Brain microvascular endothelial cell (primary cell): ENCODE measurements at regions not wholly inside any gene's neighbourhood (a gene's known extent, or its start where the extent isn't known, plus 50 kb on each side); places are given as distances from the start of the nearest gene placed in this dataset.

Experiments used
- DNase-seq: peaks from one replicate; pipeline ENCODE4 v3.0.0-alpha.2; 2020
- H3K27ac ChIP-seq: fragments of 250-450 bp; sonication (Bioruptor Pico); 2 replicates; pipeline ENCODE4 v1.5.1; 2020; ENCODE audit warnings: mild to moderate bottlenecking, moderate library complexity
- H3K27me3 ChIP-seq: fragments of 250-450 bp; sonication (Bioruptor Pico); replicated peaks from 2 replicates; pipeline ENCODE4 v1.5.1; 2020; ENCODE audit warnings: mild to moderate bottlenecking
- H3K36me3 ChIP-seq: fragments of 250-450 bp; sonication (Bioruptor Pico); replicated peaks from 2 replicates; pipeline ENCODE4 v1.5.1; 2020; ENCODE audit warnings: mild to moderate bottlenecking
- H3K4me3 ChIP-seq: 2 replicates; pipeline ENCODE4 v1.5.1; 2011; ENCODE audit warnings: low read depth, mild to moderate bottlenecking, control low read depth, low read length, moderate library complexity
- in situ Hi-C: cut with HindIII; loops from 2 replicates; pipeline ENCODE4 v1.10.0; 2017; ENCODE audit warnings: low sequenced_read_pairs, low pct_ligation_motif_present
- TF ChIP-seq, protein P1 (sequence below): IDR thresholded peaks from 2 replicates; pipeline ENCODE4 v1.5.1; 2011; ENCODE audit warnings: low read depth, mild to moderate bottlenecking, moderate library complexity, low read length, control low read depth, inconsistent platforms; ENCODE audit errors: missing control alignments

DNA sequence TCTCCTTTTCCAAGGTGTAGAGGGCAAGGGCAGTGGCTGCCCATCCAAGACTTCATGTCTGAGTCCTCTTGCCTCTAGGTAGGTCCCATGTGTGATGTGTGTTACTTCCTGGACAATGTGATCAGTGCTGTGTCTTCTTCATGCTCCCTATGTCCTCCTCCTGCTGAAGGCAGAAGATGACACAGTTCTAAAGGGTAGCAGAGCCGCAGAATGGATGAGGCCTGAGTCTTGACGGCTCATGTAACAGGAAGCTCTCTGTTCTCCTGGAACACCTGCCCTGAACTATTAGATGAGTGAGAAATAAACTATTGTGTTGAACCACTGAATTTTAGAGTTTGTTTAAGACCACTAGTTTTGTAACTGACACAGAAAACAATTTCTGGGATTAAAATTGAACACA lies 165.9 kb downstream of the NDFIP2 start:
- no peak overlapping the region for H3K27ac ChIP-seq
- in situ Hi-C loops: no loop called here
- TF ChIP-seq, protein P1, sequence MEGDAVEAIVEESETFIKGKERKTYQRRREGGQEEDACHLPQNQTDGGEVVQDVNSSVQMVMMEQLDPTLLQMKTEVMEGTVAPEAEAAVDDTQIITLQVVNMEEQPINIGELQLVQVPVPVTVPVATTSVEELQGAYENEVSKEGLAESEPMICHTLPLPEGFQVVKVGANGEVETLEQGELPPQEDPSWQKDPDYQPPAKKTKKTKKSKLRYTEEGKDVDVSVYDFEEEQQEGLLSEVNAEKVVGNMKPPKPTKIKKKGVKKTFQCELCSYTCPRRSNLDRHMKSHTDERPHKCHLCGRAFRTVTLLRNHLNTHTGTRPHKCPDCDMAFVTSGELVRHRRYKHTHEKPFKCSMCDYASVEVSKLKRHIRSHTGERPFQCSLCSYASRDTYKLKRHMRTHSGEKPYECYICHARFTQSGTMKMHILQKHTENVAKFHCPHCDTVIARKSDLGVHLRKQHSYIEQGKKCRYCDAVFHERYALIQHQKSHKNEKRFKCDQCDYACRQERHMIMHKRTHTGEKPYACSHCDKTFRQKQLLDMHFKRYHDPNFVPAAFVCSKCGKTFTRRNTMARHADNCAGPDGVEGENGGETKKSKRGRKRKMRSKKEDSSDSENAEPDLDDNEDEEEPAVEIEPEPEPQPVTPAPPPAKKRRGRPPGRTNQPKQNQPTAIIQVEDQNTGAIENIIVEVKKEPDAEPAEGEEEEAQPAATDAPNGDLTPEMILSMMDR: no peak
- H3K36me3 ChIP-seq: no peaks in the 10 kb centered on the region
- no peaks in the 10 kb centered on the region for H3K27me3 ChIP-seq
- no peak for DNase-seq
- H3K4me3 ChIP-seq: no peak overlapping the region

DNA sequence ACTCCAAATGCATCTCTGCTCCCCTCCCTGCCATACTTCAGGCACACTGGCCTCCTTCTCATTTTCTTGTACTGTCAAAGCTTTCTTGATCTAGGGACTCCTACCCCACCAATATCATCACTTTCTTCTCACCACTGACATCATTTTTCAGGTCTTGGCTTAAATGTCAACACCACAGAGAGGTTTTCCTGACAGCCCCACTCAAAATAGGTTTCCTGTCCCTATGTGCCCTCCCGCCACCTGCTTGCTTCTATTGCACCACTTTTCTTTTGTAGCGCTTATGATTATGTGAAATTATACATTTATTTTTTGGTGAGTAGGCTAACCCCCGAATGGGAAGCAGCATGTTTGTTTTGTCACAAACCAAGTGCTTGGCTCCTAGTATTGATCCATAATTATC lies 164.6 kb downstream of the NDFIP2 start:
- DNase-seq: no peak
- no peaks in the 10 kb centered on the region for H3K27me3 ChIP-seq
- no peak overlapping the region for H3K27ac ChIP-seq
- TF ChIP-seq, protein P1: no peak
- H3K36me3 ChIP-seq: no peaks in the 10 kb centered on the region
- in situ Hi-C loops: no loop called here
- H3K4me3 ChIP-seq: no peak overlapping the region

DNA sequence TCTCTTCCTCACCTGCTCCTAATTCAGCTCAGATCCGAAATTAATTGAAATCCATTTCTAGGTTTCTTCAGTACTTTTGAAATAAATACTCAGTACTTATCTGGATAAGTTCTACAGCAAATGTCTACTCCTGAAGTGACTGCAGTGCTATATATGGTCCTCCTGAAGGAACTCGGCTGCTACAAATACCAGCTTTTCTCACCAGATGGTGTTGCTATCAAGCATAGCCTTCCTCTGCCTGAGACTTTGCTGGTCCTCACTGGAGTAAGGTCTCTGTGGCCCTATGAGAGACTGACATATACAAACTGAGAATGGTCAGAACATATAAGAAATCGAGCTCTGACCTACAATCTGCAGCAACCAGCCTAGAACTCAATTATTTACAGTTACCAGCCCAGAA lies 161.6 kb downstream of the NDFIP2 start:
- Histone ChIP-seq H3K4me3 (no peak overlapping the region), H3K36me3 (no peaks in the 10 kb centered on the region), H3K27ac (no peak overlapping the region), H3K27me3 (no peaks in the 10 kb centered on the region)
- TF ChIP-seq, protein P1: no peak
- in situ Hi-C loops: no loop called here
- DNase-seq: no peak

DNA sequence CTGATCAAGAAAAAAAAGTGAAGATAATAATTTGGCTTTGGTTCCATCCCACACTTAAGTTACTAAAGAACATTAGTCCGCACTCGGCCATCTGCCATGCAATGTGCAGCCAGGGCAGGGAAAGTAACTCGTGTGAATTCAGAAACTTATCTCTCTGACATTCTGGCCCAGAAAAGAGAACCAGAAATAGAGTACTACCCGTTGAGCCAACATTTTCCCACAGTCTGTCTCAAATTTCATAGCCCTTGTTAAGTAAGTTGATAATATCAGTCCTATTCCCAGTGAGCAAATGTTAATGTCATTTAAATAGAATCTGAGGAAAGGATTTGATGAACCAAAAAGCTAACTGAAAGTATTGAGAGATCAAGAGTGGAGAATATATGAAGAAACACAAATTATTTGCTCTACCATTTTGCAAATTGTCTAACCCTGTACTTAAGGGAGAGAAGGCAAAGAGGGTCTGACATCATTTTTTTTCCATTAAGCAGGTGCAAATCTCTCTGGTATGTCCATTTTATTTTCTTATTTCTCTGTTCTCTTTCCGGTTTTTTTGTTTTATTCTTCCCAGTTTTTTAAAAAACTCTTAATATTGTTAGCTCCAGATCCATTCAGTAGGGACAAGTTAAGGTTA lies 156.3 kb downstream of the NDFIP2 start:
- H3K36me3 ChIP-seq: no peaks in the 10 kb centered on the region
- no peaks in the 10 kb centered on the region for H3K27me3 ChIP-seq
- TF ChIP-seq, protein P1: no peak
- no peak overlapping the region for H3K27ac ChIP-seq
- DNase-seq: no peak
- in situ Hi-C loops: no loop called here
- H3K4me3 ChIP-seq: no peak overlapping the region

DNA sequence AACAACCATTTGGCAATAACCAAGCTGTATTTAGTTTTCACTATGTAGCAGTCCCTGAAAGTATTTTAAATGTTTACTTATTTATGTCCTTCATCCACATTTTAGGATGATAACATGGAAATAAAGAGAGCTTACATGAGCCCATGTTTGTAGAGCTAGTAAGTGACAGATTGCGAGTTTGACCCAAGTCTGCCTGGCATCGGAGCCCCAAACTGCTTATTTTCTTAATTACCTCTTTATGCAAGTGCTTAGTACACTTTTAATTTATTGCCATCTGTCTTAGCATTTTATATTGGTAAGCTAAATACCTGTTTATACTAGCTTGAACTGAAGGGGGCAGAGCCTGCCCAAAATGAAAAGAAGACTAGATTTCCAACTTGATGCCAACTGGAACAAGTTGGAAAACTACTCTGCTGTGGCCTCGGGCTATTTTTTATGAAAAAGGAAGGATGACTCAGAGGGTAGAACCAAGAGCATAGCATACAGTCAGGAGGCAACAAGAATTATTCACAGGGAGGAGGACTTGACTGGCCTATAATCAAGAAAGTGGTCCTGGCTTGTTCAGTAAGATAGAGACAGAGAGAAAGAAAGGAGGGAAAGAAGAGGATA lies 150.2 kb downstream of the NDFIP2 start:
- TF ChIP-seq, protein P1: peak; percentile 17
- no peak overlapping the region for H3K4me3 ChIP-seq
- no peak overlapping the region for H3K27ac ChIP-seq
- no peaks in the 10 kb centered on the region for H3K36me3 ChIP-seq
- peak; percentile 33 for DNase-seq
- in situ Hi-C loops: no loop called here
- H3K27me3 ChIP-seq: no peaks in the 10 kb centered on the region

DNA sequence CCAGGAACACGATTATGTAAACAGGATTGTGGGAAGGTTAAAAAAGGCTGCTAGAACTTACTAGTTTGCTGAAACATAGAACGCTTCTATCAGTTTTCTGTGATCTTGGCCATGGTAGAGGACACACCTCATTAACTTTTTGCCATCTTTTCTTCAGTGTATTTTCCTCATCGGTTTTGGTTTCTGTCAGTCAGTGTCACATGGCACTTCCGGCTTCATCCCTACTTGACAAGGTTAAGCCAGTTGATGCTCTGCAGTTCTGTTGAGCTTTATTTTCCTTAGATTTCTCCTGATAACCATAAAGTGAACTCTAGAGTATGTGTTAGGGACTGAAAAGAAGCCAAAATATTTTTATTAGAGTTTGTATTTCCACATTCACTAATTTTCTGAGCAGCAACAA lies 147.5 kb downstream of the NDFIP2 start:
- no peak for DNase-seq
- in situ Hi-C loops: no loop called here
- H3K4me3 ChIP-seq: no peak overlapping the region
- no peaks in the 10 kb centered on the region for H3K36me3 ChIP-seq
- TF ChIP-seq, protein P1: no peak
- no peaks in the 10 kb centered on the region for H3K27me3 ChIP-seq
- no peak overlapping the region for H3K27ac ChIP-seq
